Chondrocyte (in vitro differentiated cells): ENCODE measurements at regions not wholly inside any gene's neighbourhood (a gene's known extent, or its start where the extent isn't known, plus 50 kb on each side); places are given as distances from the start of the nearest gene placed in this dataset.
A peak's percentile ranks its signal among the peaks of the same experiment; 100 is the strongest.

ENCODE experiments used
- DNase-seq: peaks from one replicate; pipeline ENCODE4 v3.0.0; 2021; ENCODE audit warnings: mixed read lengths, low spot score
- H3K27ac Mint-ChIP-seq: one replicate; pipeline ENCODE4 v1.8.0; 2021; ENCODE audit warnings: mild to moderate bottlenecking, moderate library complexity, mixed read lengths; ENCODE audit not compliant: unreplicated experiment
- H3K27me3 Mint-ChIP-seq: 2 replicates; pipeline ENCODE4 v1.8.0; 2021; ENCODE audit warnings: low read depth, mixed read lengths
- H3K36me3 Mint-ChIP-seq: 2 replicates; pipeline ENCODE4 v1.8.0; 2021; ENCODE audit warnings: low read depth, mixed read lengths
- H3K4me1 Mint-ChIP-seq: 2 replicates; pipeline ENCODE4 v1.8.0; 2021; ENCODE audit warnings: low read depth, mild to moderate bottlenecking, mixed read lengths
- H3K4me3 Mint-ChIP-seq: one replicate; pipeline ENCODE4 v1.8.0; 2021; ENCODE audit warnings: mild to moderate bottlenecking, moderate library complexity, mixed read lengths; ENCODE audit not compliant: unreplicated experiment
- H3K9me3 Mint-ChIP-seq: 2 replicates; pipeline ENCODE4 v1.8.0; 2021; ENCODE audit warnings: low read depth, mixed read lengths
- TF ChIP-seq, protein P1 (sequence below): fragments of 200-600 bp; sonication (generic); IDR thresholded peaks from 2 replicates; pipeline ENCODE4 v1.5.0; 2021; ENCODE audit warnings: antibody characterized with exemption, mild to moderate bottlenecking, moderate library complexity

DNA sequence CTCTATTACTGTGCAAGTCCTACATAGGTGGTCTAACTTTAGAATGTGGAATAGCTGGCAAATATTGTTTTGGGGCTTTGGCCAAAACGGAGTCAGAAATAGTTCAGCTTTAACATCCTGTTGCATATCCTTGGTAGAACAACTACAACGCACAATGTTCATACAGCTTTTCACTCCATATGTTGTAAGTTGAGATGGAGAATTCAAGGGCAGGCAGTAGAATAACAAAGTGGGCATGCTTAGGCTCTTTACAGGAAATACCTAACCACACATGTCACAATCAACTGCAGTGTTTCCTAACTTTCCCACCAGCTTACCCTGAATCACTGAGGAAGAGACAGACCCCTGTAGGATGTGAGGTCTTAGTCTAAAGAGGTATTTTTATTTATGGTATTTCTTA, 122.3 kb downstream of the PPP1R3A start:
- Mint-ChIP-seq H3K36me3 (peaks cover 13% of the 10 kb centered on the region), H3K27ac (peak overlapping the region; percentile 80), H3K9me3 (peaks cover 17% of the 10 kb centered on the region), H3K4me3 (no peak overlapping the region), H3K4me1 (peaks cover 76% of the 10 kb centered on the region), H3K27me3 (no peaks in the 10 kb centered on the region)
- TF ChIP-seq, protein P1, sequence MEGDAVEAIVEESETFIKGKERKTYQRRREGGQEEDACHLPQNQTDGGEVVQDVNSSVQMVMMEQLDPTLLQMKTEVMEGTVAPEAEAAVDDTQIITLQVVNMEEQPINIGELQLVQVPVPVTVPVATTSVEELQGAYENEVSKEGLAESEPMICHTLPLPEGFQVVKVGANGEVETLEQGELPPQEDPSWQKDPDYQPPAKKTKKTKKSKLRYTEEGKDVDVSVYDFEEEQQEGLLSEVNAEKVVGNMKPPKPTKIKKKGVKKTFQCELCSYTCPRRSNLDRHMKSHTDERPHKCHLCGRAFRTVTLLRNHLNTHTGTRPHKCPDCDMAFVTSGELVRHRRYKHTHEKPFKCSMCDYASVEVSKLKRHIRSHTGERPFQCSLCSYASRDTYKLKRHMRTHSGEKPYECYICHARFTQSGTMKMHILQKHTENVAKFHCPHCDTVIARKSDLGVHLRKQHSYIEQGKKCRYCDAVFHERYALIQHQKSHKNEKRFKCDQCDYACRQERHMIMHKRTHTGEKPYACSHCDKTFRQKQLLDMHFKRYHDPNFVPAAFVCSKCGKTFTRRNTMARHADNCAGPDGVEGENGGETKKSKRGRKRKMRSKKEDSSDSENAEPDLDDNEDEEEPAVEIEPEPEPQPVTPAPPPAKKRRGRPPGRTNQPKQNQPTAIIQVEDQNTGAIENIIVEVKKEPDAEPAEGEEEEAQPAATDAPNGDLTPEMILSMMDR: no peak
- DNase-seq: no peak

DNA sequence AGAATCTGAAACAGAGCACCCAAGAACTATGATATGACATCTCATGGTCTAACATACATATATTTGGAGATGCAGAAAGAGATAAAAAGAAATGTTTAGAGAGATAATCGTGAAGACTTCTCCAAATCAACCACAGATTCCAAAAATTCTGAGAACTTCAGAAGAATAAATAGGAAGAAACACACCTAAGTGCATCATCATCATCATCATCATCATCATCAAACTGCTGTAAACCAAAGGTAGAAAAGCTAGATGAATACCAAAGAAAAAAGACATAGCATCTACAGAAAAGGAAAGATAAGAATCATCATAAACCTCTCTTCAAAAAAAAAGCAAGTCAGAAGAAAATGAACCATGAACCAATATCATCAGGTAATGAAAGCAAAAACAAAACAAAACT, 124.2 kb downstream of the PPP1R3A start:
- H3K27ac Mint-ChIP-seq: peak overlapping the region; percentile 53
- no peaks in the 10 kb centered on the region for H3K27me3 Mint-ChIP-seq
- peaks cover 16% of the 10 kb centered on the region for H3K9me3 Mint-ChIP-seq
- TF ChIP-seq, protein P1: no peak
- DNase-seq: no peak
- H3K36me3 Mint-ChIP-seq: peaks cover 13% of the 10 kb centered on the region
- no peak overlapping the region for H3K4me3 Mint-ChIP-seq
- H3K4me1 Mint-ChIP-seq: peaks cover 70% of the 10 kb centered on the region

DNA sequence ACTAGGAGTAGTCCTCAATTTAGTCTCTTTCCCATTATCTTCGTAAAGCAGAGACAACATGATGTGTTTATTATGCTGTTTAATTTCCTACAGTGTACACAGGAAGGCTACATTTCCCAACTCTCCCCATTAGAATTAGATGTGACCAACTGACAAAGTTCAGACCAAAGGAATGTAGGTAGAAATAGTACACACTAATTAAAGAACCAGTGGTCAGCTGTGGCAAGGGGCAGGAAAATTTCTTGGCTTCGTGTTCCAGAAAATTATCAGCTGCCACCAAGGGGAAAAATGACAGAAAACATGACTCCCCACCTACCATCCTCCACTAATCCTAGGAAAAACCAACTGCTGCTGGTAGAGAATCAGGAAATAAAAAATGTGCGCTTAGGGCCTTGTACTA, 125.6 kb downstream of the PPP1R3A start:
- no peaks in the 10 kb centered on the region for H3K27me3 Mint-ChIP-seq
- peaks cover 13% of the 10 kb centered on the region for H3K9me3 Mint-ChIP-seq
- DNase-seq: no peak
- peaks cover 12% of the 10 kb centered on the region for H3K36me3 Mint-ChIP-seq
- TF ChIP-seq, protein P1: no peak
- peaks cover 70% of the 10 kb centered on the region for H3K4me1 Mint-ChIP-seq
- H3K4me3 Mint-ChIP-seq: no peak overlapping the region
- H3K27ac Mint-ChIP-seq: no peak overlapping the region

DNA sequence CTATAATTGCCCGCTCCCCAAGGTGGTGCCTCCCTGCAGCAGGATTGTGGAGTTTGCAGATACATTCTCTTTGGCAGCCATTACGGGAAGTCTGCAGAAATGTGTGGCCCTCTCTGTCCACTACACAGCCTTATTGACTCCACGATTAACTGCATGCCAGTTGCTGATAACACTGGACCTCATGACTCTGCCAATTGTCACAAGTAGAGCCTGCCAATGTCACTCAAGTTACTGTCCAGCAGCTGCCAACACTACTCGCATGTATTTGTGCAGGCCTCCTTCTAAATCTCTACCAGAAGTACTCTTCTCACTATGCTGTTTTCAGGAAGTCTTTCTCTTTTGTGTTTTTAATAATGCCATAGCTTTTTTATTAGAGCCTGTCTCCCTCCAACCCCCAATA, 128.8 kb downstream of the PPP1R3A start:
- Mint-ChIP-seq H3K27me3 (no peaks in the 10 kb centered on the region), H3K9me3 (peaks cover 19% of the 10 kb centered on the region), H3K27ac (no peak overlapping the region), H3K4me1 (peaks cover 56% of the 10 kb centered on the region), H3K36me3 (peaks cover 12% of the 10 kb centered on the region), H3K4me3 (no peak overlapping the region)
- DNase-seq: no peak
- TF ChIP-seq, protein P1: no peak

DNA sequence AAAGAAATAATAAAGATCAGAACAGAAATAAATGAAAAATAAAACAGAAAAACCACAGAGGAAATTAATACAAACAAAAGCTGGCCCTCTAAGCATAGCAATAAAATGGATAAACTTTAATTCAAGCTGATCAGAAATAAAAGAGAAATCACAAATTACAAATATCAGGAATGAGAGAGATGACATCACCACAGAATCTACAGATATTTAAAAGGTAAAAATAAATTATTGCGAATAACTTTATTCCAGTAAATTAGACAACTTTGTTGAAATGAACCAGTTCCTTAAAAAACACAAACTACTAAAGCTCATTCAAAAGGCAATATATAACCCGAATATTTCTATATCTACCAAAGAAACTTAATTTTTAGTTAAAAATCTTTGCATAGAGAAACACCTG, 131.7 kb downstream of the PPP1R3A start:
- Mint-ChIP-seq H3K4me1 (peaks cover 36% of the 10 kb centered on the region), H3K36me3 (no peaks in the 10 kb centered on the region), H3K27ac (no peak overlapping the region), H3K4me3 (no peak overlapping the region), H3K9me3 (peaks cover 6% of the 10 kb centered on the region), H3K27me3 (no peaks in the 10 kb centered on the region)
- no peak for DNase-seq
- TF ChIP-seq, protein P1: no peak
